Fibroblast of lung (primary cell): ENCODE measurements at regions not wholly inside any gene's neighbourhood (a gene's known extent, or its start where the extent isn't known, plus 50 kb on each side); places are given as distances from the start of the nearest gene placed in this dataset.

ENCODE experiments used
- CTCF ChIP-seq, 2 donors: IDR thresholded peaks in 1 of 2; conservative IDR thresholded peaks in 1 of 2; 1 replicate in 1 of 2; 2 replicates in 1 of 2; pipeline ENCODE4 v1.5.1; 2011 to 2012; ENCODE audit warnings: low read length in 2 of 2, control low read depth in 1 of 2, inconsistent platforms in 1 of 2, low read depth in 1 of 2, mild to moderate bottlenecking in 1 of 2
- EZH2 ChIP-seq: IDR thresholded peaks from 2 replicates; pipeline ENCODE4 v1.5.1; 2012; ENCODE audit warnings: low read length, control low read depth, mild to moderate bottlenecking; ENCODE audit errors: missing control alignments

- no peak for TF ChIP-seq CTCF (conservative IDR thresholded peaks at IDR 0.05 in 1 of 2, IDR thresholded peaks at IDR 0.05 in 1 of 2; ENCODE audit: low read depth in 1 of 2, low read length in 2 of 2)
- TF ChIP-seq EZH2, result no peak
These were observed 305.5 kb upstream of the DUSP10 start for GRCh38 chr1:222047366-222047765.
